ENCODE measurements at regions not wholly inside any gene's neighbourhood (a gene's known extent, or its start where the extent isn't known, plus 50 kb on each side); places are given as distances from the start of the nearest gene placed in this dataset.

GRCh38 chr18:29008809-29009208 is 831.9 kb upstream of the CDH2 start:
- no peak for DNase-seq

- DNase-seq, result no peak
These were observed 831.2 kb upstream of the CDH2 start for GRCh38 chr18:29007986-29008654.

DNA sequence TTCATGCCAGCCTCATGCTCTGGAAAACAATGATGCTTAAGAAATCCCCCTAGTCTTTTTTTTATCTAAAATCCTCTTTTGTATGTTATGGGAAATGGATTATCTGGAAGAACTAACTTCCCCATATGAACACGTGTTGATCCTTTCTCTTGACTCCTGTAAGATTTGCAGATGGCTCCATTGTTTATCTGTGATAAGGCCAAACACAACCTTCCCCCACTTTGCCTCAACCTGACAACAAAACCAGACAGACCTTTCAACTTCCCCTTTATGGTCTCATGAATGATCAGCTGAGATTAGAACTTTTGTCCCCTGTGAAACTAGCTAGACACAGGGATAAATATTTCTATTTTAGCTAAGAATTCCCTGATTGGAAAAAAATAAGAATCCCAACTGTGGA is 828.0 kb upstream of the CDH2 start:
- no peak for DNase-seq

- no peak for DNase-seq
These were observed 826.3 kb upstream of the CDH2 start for GRCh38 chr18:29003194-29003593.

DNA sequence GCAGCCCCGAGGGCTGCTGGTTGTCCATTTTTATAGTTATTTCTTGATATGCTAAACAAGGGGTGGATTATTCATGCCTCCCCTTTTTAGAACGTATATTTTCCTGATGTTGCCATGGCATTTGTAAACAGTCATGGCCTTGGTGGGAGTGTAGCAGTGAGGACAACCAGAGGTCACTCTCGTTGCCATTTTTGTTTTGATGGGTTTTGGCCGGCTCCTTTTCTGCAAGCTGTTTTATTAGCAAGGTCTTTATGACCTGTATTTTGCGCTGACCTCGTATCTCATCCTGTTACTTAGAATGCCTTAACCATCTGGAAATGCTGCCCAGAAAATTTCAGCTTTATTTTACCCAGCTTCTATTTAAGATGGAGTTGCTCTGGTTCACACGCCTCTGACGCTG is 825.8 kb upstream of the CDH2 start:
- no peak for DNase-seq

- DNase-seq, result no peak
These were observed 822.8 kb upstream of the CDH2 start for GRCh38 chr18:28999726-29000125.

- DNase-seq, result no peak
These were observed 818.4 kb upstream of the CDH2 start for GRCh38 chr18:28995319-28995718.

DNA sequence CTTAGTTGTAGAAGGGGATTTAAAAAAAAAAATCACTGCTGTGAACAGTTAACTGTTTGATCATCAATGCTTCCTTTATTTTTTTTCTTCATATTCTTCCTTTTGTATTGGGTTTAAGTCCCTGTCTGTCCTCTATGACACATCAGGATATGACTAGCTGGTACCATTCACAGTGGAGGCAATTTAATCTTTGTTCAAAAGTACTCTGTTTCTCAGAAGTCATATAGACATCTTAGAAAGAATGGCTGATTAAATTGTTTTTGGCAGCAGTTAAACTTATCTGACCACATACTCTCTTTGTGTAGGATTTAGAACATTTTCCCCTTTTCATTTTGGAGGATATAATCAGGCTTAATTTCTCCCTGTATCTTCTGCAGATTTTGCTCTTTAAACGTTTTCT is 807.8 kb upstream of the CDH2 start:
- no peak for DNase-seq

DNA sequence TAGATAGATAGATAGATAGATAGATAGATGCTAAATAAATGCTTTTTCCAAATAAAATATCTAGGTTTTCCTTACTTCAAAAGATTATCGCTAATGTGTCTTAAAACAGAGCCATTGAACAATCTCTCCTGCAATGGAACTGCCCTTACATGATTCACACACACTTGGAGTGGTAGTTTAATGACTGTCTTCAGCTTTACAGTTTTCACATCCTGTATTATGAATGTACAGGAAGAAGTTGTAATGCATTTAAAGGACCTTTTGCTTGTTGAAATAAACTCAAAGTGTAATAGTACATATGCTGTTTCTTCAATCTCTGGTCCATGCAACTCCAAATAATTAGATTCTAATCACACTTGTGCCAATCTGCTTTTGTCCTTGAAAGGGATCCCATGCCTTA is 797.6 kb upstream of the CDH2 start:
- DNase-seq, result no peak

DNA sequence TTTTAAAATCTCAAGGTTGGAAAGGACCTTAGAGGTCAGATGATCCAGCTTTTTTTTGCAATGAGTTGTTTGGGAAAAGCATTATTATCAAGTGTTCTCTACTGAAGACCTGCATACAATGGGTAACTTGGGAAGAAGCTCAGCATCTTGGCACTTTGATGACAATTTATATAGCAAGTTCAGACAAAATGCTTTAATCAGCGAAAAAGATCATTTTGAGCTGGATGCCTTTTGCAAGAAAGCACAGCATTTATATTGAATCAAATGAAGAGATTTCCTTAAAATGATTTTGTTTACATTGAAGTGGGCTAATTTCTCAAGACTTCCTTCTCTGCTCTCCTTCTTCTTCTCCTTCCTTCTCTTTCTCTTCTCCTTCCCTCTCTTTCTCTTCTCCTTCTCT is 796.4 kb upstream of the CDH2 start:
- no peak for DNase-seq

DNA sequence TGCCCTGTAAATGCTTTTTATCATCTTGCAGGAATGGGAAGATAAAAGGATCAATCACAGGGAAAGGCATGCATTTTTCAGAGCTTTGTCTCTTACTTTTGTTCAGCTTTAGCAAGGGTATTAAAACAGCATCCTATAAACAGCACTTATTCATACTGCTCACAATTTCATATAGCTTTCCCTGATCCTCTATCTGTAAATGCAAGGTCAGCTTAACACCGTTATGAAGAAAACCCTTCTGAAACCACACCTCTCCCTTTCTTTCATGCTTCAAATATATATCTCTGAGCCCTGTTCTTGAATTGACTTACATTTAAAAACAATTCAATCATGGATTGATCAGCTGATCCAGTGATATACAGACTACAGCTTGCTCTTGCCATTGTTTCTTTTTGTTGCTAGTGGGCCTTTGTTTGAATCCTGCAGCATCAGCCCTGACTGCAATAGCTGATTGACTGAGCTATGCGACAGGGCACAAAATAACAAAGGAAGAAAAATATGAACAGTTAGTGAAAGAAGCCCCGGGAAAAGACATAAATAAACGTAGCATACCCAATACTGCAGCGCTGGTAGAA is 795.5 kb upstream of the CDH2 start:
- no peak for DNase-seq

- DNase-seq, result no peak
These were observed 786.6 kb upstream of the CDH2 start for GRCh38 chr18:28963481-28963880.

DNA sequence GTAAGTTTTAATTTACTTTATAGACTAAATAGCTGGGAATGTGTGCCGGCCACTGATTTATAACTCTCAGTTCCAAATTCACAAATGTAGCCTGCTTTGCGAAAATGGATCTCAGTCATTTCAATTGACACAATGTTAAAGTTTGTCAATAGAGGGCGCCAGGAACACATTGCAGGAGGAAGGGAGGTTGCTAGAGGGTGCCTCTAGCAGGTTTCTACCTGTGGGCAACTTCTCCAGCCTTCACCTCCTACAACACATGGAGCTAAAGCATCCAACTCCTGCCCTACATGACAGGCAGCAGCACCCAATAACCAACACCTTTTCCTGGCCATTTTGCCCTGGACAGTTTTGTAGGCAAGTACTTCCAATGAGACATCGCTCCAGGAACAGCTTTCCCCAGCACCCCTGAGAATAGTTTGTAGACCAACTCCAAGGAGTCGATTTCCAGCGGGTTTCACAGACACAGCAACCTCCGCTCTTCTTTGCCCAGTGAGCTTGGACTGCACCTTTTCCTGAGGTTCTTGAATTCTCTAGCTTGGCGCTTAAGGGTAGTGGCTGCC is 784.8 kb upstream of the CDH2 start:
- DNase-seq, result no peak

GRCh38 chr18:28960146-28960545 is 783.2 kb upstream of the CDH2 start:
- no peak for DNase-seq

- DNase-seq, result no peak
These were observed 775.4 kb upstream of the CDH2 start for GRCh38 chr18:28952339-28952738.

GRCh38 chr18:28947900-28948299 is 771.0 kb upstream of the CDH2 start:
- no peak for DNase-seq

DNA sequence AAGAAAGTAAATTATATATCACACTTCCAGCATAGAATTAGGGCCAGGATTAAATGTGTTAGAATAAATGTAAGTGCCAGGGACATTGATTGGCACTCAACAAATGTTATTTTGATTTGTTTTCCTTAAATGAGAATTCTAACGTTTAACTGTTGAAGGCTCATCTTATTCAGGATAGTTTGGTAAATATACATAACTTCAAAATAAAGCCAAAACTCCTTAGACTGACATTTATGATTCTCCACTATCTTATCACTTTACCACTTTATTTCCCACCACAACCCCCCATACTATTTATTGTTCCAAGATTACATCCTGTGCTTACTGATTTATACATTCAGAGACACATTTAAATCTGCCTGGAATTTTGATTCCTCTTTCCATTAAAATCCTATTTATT is 769.5 kb upstream of the CDH2 start:
- no peak for DNase-seq

DNA sequence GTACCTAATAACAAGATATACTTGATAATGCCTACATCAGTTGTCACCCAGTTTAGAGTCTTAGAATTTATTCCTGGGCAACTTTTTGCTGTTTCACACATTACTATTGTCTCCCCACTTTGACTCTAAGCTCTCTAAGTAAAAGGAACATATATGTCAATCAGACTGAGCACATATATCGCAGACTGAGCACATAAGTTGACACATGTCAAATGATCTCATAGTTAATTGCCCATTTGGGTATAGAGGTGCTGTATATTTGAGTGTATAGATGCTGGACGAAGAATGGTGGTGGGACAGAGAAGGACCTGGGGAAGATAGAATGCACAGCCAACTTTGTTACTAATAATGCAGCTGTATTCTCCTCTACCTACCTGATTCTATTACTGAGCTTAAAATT is 746.0 kb upstream of the CDH2 start:
- no peak for DNase-seq

DNA sequence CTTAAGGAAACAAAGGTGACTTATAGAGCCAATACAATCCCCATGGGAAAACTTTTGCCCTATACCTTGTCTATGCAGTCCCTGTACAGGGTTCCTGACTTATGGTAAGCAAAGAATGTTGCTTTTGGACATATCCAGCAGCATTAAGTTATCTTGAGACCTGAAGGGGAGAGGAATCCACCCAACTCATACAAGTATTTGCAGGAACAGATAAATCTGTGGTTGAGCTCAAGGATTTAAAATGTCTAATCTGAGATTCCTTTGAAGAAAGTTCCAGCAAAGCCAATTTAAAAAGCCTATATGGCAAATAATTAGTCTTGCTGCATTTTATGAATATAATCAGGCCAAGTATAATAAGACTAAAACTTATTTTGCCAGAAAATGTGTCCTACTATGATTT is 739.5 kb upstream of the CDH2 start:
- no peak for DNase-seq

GRCh38 chr18:28905509-28905908 is 728.6 kb upstream of the CDH2 start:
- no peak for DNase-seq

DNA sequence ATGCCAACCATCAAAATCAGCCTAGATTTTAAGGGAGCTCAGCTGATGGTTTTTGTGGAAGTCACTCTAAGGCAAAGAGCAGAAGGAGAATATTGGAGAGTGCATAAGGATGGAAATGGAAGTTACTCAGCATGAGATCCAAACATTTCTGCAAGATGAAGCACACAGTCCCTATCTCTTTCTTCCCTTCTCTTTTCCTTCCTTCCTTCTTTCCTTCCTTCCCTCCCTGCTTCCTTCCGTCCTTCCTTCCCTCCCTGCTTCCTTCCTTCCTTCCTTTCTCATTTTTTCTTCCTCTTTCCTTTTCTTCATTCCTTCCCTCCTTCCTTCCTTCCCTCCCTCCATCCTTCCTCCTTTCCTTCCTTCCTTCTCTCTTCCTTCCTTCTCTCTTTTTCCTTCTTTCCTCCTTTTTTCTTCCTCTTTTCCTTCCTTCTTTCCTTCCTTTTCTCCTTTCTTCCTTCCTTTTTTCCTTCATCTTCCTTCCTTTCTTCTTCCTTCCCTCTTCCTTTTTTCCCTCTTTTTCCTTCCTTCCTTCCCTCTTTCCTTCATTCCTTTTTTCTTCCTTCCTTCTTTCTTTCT is 727.9 kb upstream of the CDH2 start:
- DNase-seq, result no peak

GRCh38 chr18:28903306-28903705 is 726.4 kb upstream of the CDH2 start:
- DNase-seq, result no peak

DNA sequence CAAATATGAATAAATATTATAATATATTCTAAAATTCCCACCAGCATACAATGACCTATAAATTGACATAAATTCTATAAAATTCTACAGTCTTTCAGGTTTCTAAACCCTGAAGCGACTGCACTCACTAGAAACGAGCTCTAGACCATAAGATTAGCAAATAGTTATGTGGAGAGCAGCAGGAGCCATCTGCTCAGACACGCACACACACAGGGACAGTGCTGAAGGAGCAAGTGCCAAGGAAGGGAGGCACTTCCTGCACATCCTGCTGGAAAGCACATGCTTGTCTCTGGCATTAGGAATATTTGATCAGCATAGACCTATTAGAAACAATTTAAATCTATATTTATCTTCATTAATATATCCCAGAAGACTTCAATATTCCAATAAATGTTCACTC is 713.9 kb upstream of the CDH2 start:
- no peak for DNase-seq

DNA sequence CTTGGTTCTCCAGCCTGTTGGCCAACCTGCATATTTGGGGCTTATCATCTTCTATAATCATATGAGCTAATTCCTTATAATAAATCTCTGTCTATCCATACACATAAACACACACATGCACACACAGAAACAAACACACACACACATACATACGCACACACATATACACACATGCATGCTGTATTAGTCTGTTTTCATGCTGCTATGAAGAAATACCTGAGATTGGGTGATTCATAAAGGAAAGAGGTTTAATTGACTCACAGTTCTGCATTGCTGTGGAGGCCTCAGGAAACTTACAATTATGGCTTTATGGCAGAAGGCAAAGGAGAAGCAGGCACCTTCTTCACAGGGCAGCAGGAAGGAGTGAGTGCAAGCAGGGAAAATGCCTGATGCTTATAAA is 707.4 kb upstream of the CDH2 start:
- no peak for DNase-seq

- no peak for DNase-seq
These were observed 703.9 kb upstream of the CDH2 start for GRCh38 chr18:28880856-28881255.
